OCI-LY1 (cell line): ENCODE measurements at regions not wholly inside any gene's neighbourhood (a gene's known extent, or its start where the extent isn't known, plus 50 kb on each side); places are given as distances from the start of the nearest gene placed in this dataset.

Source experiments
- H2AFZ ChIP-seq: fragments of 200-600 bp; sonication (generic), shearing (Covaris generic); 2 replicates; pipeline ENCODE4 v1.6.0; 2014; ENCODE audit warnings: antibody characterized with exemption, mild to moderate bottlenecking, low read length
- H3F3A ChIP-seq: fragments of 200-600 bp; sonication (generic), shearing (Covaris generic); 2 replicates; pipeline ENCODE4 v1.6.0; 2014; ENCODE audit warnings: mild to moderate bottlenecking, antibody characterized with exemption, low read length, moderate library complexity; ENCODE audit not compliant: insufficient read depth
- H3K27ac ChIP-seq: fragments of 200-600 bp; sonication (generic); 2 replicates; pipeline ENCODE4 v1.5.1; 2014; ENCODE audit warnings: low read length, mixed run types, mild to moderate bottlenecking, low read depth; ENCODE audit not compliant: poor library complexity, severe bottlenecking
- H3K27me3 ChIP-seq: fragments of 200-600 bp; sonication (generic); 2 replicates; pipeline ENCODE4 v1.6.0; 2014; ENCODE audit warnings: antibody characterized with exemption, mild to moderate bottlenecking, low read length, moderate library complexity; ENCODE audit not compliant: insufficient read depth
- H3K36me3 ChIP-seq: fragments of 200-600 bp; sonication (generic); 2 replicates; pipeline ENCODE4 v1.6.1; 2014; ENCODE audit warnings: mild to moderate bottlenecking, antibody characterized with exemption, low read length, moderate library complexity, mixed read lengths; ENCODE audit not compliant: insufficient read depth
- H3K4me1 ChIP-seq: fragments of 200-600 bp; sonication (generic); 2 replicates; pipeline ENCODE4 v1.5.1; 2014; ENCODE audit warnings: mild to moderate bottlenecking, low read length, moderate library complexity; ENCODE audit not compliant: insufficient read depth, severe bottlenecking
- H3K4me2 ChIP-seq: fragments of 200-600 bp; sonication (generic), shearing (Covaris generic); 2 replicates; pipeline ENCODE4 v1.6.1; 2014; ENCODE audit warnings: low read length
- H3K4me3 ChIP-seq: fragments of 200-600 bp; sonication (generic); 2 replicates; pipeline ENCODE4 v1.5.1; 2014; ENCODE audit warnings: low read length, low read depth, mild to moderate bottlenecking, mixed read lengths; ENCODE audit not compliant: poor library complexity, severe bottlenecking
- H3K79me2 ChIP-seq: fragments of 200-600 bp; shearing (Covaris generic); 2 replicates; pipeline ENCODE4 v1.6.1; 2016; ENCODE audit warnings: mixed run types, low read length, mixed read lengths; ENCODE audit not compliant: insufficient read depth
- H3K9ac ChIP-seq: fragments of 200-600 bp; sonication (generic), shearing (Covaris generic); 2 replicates; pipeline ENCODE4 v1.6.1; 2014; ENCODE audit warnings: mild to moderate bottlenecking, low read length, mixed read lengths
- H3K9me2 ChIP-seq: fragments of 200-600 bp; sonication (generic), shearing (Covaris generic); 2 replicates; pipeline ENCODE4 v1.6.1; 2014; ENCODE audit warnings: low read depth, mild to moderate bottlenecking, low read length, mixed read lengths
- H3K9me3 ChIP-seq: fragments of 200-600 bp; shearing (Covaris generic); 2 replicates; pipeline ENCODE4 v1.6.1; 2014; ENCODE audit warnings: low read length, mixed read lengths
- H4K20me1 ChIP-seq: fragments of 200-600 bp; sonication (generic), shearing (Covaris generic); 2 replicates; pipeline ENCODE4 v1.6.0; 2016; ENCODE audit warnings: mild to moderate bottlenecking, low read length; ENCODE audit not compliant: insufficient read depth
- CTCF ChIP-seq: fragments of 200-600 bp; sonication (generic), shearing (Covaris generic); IDR thresholded peaks from 2 replicates; pipeline ENCODE4 v1.5.1; 2017; ENCODE audit warnings: mild to moderate bottlenecking, antibody characterized with exemption, low read length, moderate library complexity, mixed read lengths
- EZH2 ChIP-seq: fragments of 200-600 bp; sonication (generic), shearing (Covaris generic); IDR thresholded peaks from 2 replicates; pipeline ENCODE4 v1.8.0; 2017; ENCODE audit warnings: borderline replicate concordance, mixed run types, mild to moderate bottlenecking, antibody characterized with exemption, low read length, moderate library complexity, mixed read lengths

- no peak overlapping the region for H2AFZ ChIP-seq
- no peak overlapping the region for H3K27ac ChIP-seq
- TF ChIP-seq EZH2: no peak
- TF ChIP-seq CTCF: no peak
- no peaks in the 10 kb centered on the region for H3K4me1 ChIP-seq
- no peaks in the 10 kb centered on the region for H4K20me1 ChIP-seq
- H3K36me3 ChIP-seq: no peaks in the 10 kb centered on the region
- H3K9ac ChIP-seq: no peak overlapping the region
- no peaks in the 10 kb centered on the region for H3K79me2 ChIP-seq
- no peak overlapping the region for H3K4me3 ChIP-seq
- no peaks in the 10 kb centered on the region for H3K9me2 ChIP-seq
- no peaks in the 10 kb centered on the region for H3K9me3 ChIP-seq
- no peak overlapping the region for H3K4me2 ChIP-seq
- H3K27me3 ChIP-seq: no peaks in the 10 kb centered on the region
- no peaks in the 10 kb centered on the region for H3F3A ChIP-seq
Measured at GRCh38 chr7:38060116-38060515, 117.9 kb upstream of the STARD3NL start.

- no peaks in the 10 kb centered on the region for H3F3A ChIP-seq
- no peak overlapping the region for H3K4me3 ChIP-seq
- H2AFZ ChIP-seq: no peak overlapping the region
- H3K9me3 ChIP-seq: no peaks in the 10 kb centered on the region
- H3K36me3 ChIP-seq: no peaks in the 10 kb centered on the region
- no peak overlapping the region for H3K9ac ChIP-seq
- H3K27ac ChIP-seq: no peak overlapping the region
- no peaks in the 10 kb centered on the region for H3K4me1 ChIP-seq
- no peak overlapping the region for H3K4me2 ChIP-seq
- H3K27me3 ChIP-seq: no peaks in the 10 kb centered on the region
- H3K79me2 ChIP-seq: no peaks in the 10 kb centered on the region
- no peaks in the 10 kb centered on the region for H3K9me2 ChIP-seq
- H4K20me1 ChIP-seq: no peaks in the 10 kb centered on the region
- TF ChIP-seq CTCF (no peak), EZH2 (no peak)
Measured at GRCh38 chr7:38060637-38061036, 117.4 kb upstream of the STARD3NL start.

- no peak overlapping the region for H3K27ac ChIP-seq
- H4K20me1 ChIP-seq: no peaks in the 10 kb centered on the region
- H3K4me3 ChIP-seq: no peak overlapping the region
- H3F3A ChIP-seq: no peaks in the 10 kb centered on the region
- H3K27me3 ChIP-seq: no peaks in the 10 kb centered on the region
- no peaks in the 10 kb centered on the region for H3K4me1 ChIP-seq
- no peak overlapping the region for H2AFZ ChIP-seq
- H3K9me3 ChIP-seq: no peaks in the 10 kb centered on the region
- no peak overlapping the region for H3K9ac ChIP-seq
- H3K36me3 ChIP-seq: no peaks in the 10 kb centered on the region
- no peaks in the 10 kb centered on the region for H3K79me2 ChIP-seq
- no peaks in the 10 kb centered on the region for H3K9me2 ChIP-seq
- no peak overlapping the region for H3K4me2 ChIP-seq
- TF ChIP-seq CTCF (no peak), EZH2 (no peak)
Measured at GRCh38 chr7:38066391-38066790, 111.7 kb upstream of the STARD3NL start.
